ENCODE measurements at regions not wholly inside any gene's neighbourhood (a gene's known extent, or its start where the extent isn't known, plus 50 kb on each side); places are given as distances from the start of the nearest gene placed in this dataset.
A peak's percentile ranks its signal among the peaks of the same experiment; 100 is the strongest.

- TF ChIP-seq CTCF (conservative IDR thresholded peaks at IDR 0.05; ENCODE audit: low read depth, low read length), result no peak
- TF ChIP-seq FOS (IDR thresholded peaks at IDR 0.05; ENCODE audit: low read depth, low read length), result no peak
- TF ChIP-seq POLR2A (IDR thresholded peaks at IDR 0.05; ENCODE audit: low read depth, low read length), result peak; percentile 57; the same call in 1 of the 2 replicates
- no peak for TF ChIP-seq RFX5 (IDR thresholded peaks at IDR 0.05; ENCODE audit: low read depth, low read length)
- no peak for TF ChIP-seq USF2 (IDR thresholded peaks at IDR 0.05; ENCODE audit: low read depth, low read length)
- no peak for TF ChIP-seq CEBPB (IDR thresholded peaks at IDR 0.05; ENCODE audit: low read depth, low read length)
- TF ChIP-seq NFE2L2 (IDR thresholded peaks at IDR 0.05; ENCODE audit: low read depth, low read length), result no peak
- TF ChIP-seq MAZ (IDR thresholded peaks at IDR 0.05; ENCODE audit: borderline replicate concordance, low read depth, low read length), result no peak
- TF ChIP-seq RAD21 (IDR thresholded peaks at IDR 0.05; ENCODE audit: low read length), result no peak
- no peak for TF ChIP-seq ELK1 (IDR thresholded peaks at IDR 0.05; ENCODE audit: borderline replicate concordance, low read depth, low read length)
- no peak for TF ChIP-seq SMC3 (IDR thresholded peaks at IDR 0.05; ENCODE audit: low read depth, low read length)
- no peak for TF ChIP-seq MXI1 (IDR thresholded peaks at IDR 0.05; ENCODE audit: borderline replicate concordance, low read depth, low read length)
- no peak for TF ChIP-seq RCOR1 (IDR thresholded peaks at IDR 0.05; ENCODE audit: insufficient replicate concordance, low read length)
Measured at GRCh38 chrX:45758738-45759397, 558.2 kb upstream of the DIPK2B start.

Data from IMR-90 (cell line).